DOHH2 (cell line): ENCODE measurements at regions not wholly inside any gene's neighbourhood (a gene's known extent, or its start where the extent isn't known, plus 50 kb on each side); places are given as distances from the start of the nearest gene placed in this dataset.

Source experiments
- EZH2phosphoT487 ChIP-seq: fragments of 200-600 bp; sonication (generic); IDR thresholded peaks from 2 replicates; pipeline ENCODE4 v1.6.1; 2017; ENCODE audit warnings: borderline replicate concordance, mild to moderate bottlenecking, antibody characterized with exemption, low read length, moderate library complexity, mixed read lengths
- TF ChIP-seq, protein P1 (sequence below): fragments of 200-600 bp; sonication (generic); IDR thresholded peaks from one replicate; pipeline ENCODE4 v1.5.1; 2014; ENCODE audit warnings: antibody characterized with exemption, mild to moderate bottlenecking, low read depth, low read length; ENCODE audit not compliant: poor library complexity, severe bottlenecking

DNA sequence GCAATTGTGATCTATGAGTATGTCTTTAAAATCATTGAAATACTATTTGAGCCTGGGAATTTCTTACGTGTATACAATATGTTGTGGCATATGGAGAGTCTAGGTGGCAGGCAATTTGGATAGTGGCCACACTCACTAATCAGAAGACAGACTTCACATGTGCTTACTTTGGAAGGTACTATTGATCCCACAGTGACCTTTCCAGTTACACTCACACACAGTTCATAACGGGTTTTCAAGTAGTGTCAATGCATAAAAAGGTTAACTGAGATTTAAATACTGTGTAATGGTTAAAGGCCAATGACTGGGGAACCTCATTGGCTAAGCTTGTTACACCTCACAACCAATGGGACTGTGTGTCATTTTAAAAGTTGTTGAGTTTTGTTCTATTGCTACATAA lies 783.2 kb downstream of the RPA4 start:
- TF ChIP-seq, protein P1, sequence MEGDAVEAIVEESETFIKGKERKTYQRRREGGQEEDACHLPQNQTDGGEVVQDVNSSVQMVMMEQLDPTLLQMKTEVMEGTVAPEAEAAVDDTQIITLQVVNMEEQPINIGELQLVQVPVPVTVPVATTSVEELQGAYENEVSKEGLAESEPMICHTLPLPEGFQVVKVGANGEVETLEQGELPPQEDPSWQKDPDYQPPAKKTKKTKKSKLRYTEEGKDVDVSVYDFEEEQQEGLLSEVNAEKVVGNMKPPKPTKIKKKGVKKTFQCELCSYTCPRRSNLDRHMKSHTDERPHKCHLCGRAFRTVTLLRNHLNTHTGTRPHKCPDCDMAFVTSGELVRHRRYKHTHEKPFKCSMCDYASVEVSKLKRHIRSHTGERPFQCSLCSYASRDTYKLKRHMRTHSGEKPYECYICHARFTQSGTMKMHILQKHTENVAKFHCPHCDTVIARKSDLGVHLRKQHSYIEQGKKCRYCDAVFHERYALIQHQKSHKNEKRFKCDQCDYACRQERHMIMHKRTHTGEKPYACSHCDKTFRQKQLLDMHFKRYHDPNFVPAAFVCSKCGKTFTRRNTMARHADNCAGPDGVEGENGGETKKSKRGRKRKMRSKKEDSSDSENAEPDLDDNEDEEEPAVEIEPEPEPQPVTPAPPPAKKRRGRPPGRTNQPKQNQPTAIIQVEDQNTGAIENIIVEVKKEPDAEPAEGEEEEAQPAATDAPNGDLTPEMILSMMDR = no peak
- no peak for TF ChIP-seq EZH2phosphoT487
